ENCODE measurements at regions not wholly inside any gene's neighbourhood (a gene's known extent, or its start where the extent isn't known, plus 50 kb on each side); places are given as distances from the start of the nearest gene placed in this dataset.

GRCh38 chr3:107925851-107926250 is 165.0 kb downstream of the CD47 start:
- H3K9me2 ChIP-seq = no peaks in the 10 kb centered on the region
- no peaks in the 10 kb centered on the region for H3K27me3 ChIP-seq (ENCODE audit: insufficient read depth)
- H3K27ac ChIP-seq (ENCODE audit: low read depth in 2 of 2, low read length in 1 of 2) = no peak overlapping the region
- H2AFZ ChIP-seq (ENCODE audit: low read depth) = no peak overlapping the region
- H3K79me2 ChIP-seq (ENCODE audit: insufficient read depth) = no peaks in the 10 kb centered on the region
- no peak for TF ChIP-seq FOSL2 (IDR thresholded peaks at IDR 0.05; ENCODE audit: borderline replicate concordance, low read depth)
- TF ChIP-seq MEF2A (IDR thresholded peaks at IDR 0.05; ENCODE audit: borderline replicate concordance, low read depth) = no peak
- no peak for TF ChIP-seq RAD21 (IDR thresholded peaks at IDR 0.05; ENCODE audit: low read length)
- TF ChIP-seq RXRA (IDR thresholded peaks at IDR 0.05; ENCODE audit: borderline replicate concordance, low read depth) = no peak
- TF ChIP-seq USF2 (IDR thresholded peaks at IDR 0.05; ENCODE audit: borderline replicate concordance, low read depth, low read length) = no peak
- no peak for TF ChIP-seq REST (IDR thresholded peaks at IDR 0.05; ENCODE audit: low read depth, low read length)
- DNase-seq = no peak
- ChIA-PET CTCF (interaction anchor here (0.8 to 3.9 kb wide), 13 partner anchors 9 to 691 kb away, joined by 3 to 25 read pairs (median 4); no protein-coding TSS in a partner anchor), POLR2A (no interaction called here)
- H3K4me3 ChIP-seq (ENCODE audit: low read depth in 2 of 2, low read length in 1 of 2) = no peak overlapping the region
- no peaks in the 10 kb centered on the region for H4K20me1 ChIP-seq (ENCODE audit: insufficient read depth)
- H3K9me3 ChIP-seq = no peaks in the 10 kb centered on the region
- H3K36me3 ChIP-seq (replicated peaks in 1 of 2; ENCODE audit: control insufficient read depth in 1 of 2, insufficient read depth in 2 of 2, low read length in 1 of 2) = no peaks in the 10 kb centered on the region
- no peak overlapping the region for H3K4me2 ChIP-seq
- no peaks in the 10 kb centered on the region for H3F3A ChIP-seq (replicated peaks; ENCODE audit: insufficient read depth)
- WGBS (ENCODE audit: low lambda C conversion rate) = 81% methylated on average over 5 of the region's 5 CpGs
- H3K9ac ChIP-seq = no peak overlapping the region
- H3K4me1 ChIP-seq (ENCODE audit: control insufficient read depth in 1 of 2, insufficient read depth in 2 of 2, low read depth in 1 of 2, low read length in 1 of 2) = peaks cover 0 to 3% of the 10 kb centered on the region in 2 experiments; a peak in 1 of 4 replicates

- no peaks in the 10 kb centered on the region for H3K9me3 ChIP-seq
- CTCF ChIA-PET = interaction anchor here (0.6 kb wide), 1 partner anchor 233 kb away, joined by 3 read pairs; no protein-coding TSS in a partner anchor
- no peaks in the 10 kb centered on the region for H3K79me2 ChIP-seq (ENCODE audit: insufficient read depth)
- no peaks in the 10 kb centered on the region for H3F3A ChIP-seq (replicated peaks; ENCODE audit: insufficient read depth)
- no peak overlapping the region for H3K4me3 ChIP-seq (ENCODE audit: low read depth in 2 of 2, low read length in 1 of 2)
- 38% methylated on average over 1 of the region's 1 CpG for WGBS (ENCODE audit: low lambda C conversion rate)
- H4K20me1 ChIP-seq (ENCODE audit: insufficient read depth) = no peaks in the 10 kb centered on the region
- no peaks in the 10 kb centered on the region for H3K27me3 ChIP-seq (ENCODE audit: insufficient read depth)
- TF ChIP-seq POLR2AphosphoS5 (IDR thresholded peaks at IDR 0.05; ENCODE audit: low read depth, low read length) = no peak
- TF ChIP-seq RAD21 (IDR thresholded peaks at IDR 0.05; ENCODE audit: low read length) = no peak
- TF ChIP-seq USF1 (IDR thresholded peaks at IDR 0.05; ENCODE audit: borderline replicate concordance, low read depth) = no peak
- no peak for TF ChIP-seq FOXJ3 (CRISPR knock-in tag; IDR thresholded peaks at IDR 0.05)
- TF ChIP-seq YY1 (IDR thresholded peaks at IDR 0.05; ENCODE audit: low read depth) = no peak
- no peak for TF ChIP-seq FOSL2 (IDR thresholded peaks at IDR 0.05; ENCODE audit: borderline replicate concordance, low read depth)
- no peak for TF ChIP-seq SMC3 (IDR thresholded peaks at IDR 0.05; ENCODE audit: low read depth, low read length)
- TF ChIP-seq USF2 (IDR thresholded peaks at IDR 0.05; ENCODE audit: borderline replicate concordance, low read depth, low read length) = no peak
- no peak for TF ChIP-seq IRF3 (IDR thresholded peaks at IDR 0.05; ENCODE audit: low read depth, low read length)
- TF ChIP-seq GATA2 (CRISPR knock-in tag; IDR thresholded peaks at IDR 0.05) = no peak
- no peak for TF ChIP-seq EZH2phosphoT487 (IDR thresholded peaks at IDR 0.05; ENCODE audit: borderline replicate concordance, low read depth)
- TF ChIP-seq JUND (IDR thresholded peaks at IDR 0.05) = no peak
- no peak for TF ChIP-seq FOXM1 (IDR thresholded peaks at IDR 0.05; ENCODE audit: low read depth)
- TF ChIP-seq ZBTB33 (IDR thresholded peaks at IDR 0.05; ENCODE audit: borderline replicate concordance, low read depth) = no peak
- no peaks in the 10 kb centered on the region for H3K36me3 ChIP-seq (replicated peaks in 1 of 2; ENCODE audit: control insufficient read depth in 1 of 2, insufficient read depth in 2 of 2, low read length in 1 of 2)
- no peak for DNase-seq
- H3K9me2 ChIP-seq = no peaks in the 10 kb centered on the region
- no peak overlapping the region for H3K4me2 ChIP-seq
- H3K27ac ChIP-seq (ENCODE audit: low read depth in 2 of 2, low read length in 1 of 2) = no peak overlapping the region
- H2AFZ ChIP-seq (ENCODE audit: low read depth) = no peak overlapping the region
- H3K9ac ChIP-seq = no peak overlapping the region
- POLR2A ChIA-PET = no interaction called here
- no peaks in the 10 kb centered on the region for H3K4me1 ChIP-seq (ENCODE audit: control insufficient read depth in 1 of 2, insufficient read depth in 2 of 2, low read depth in 1 of 2, low read length in 1 of 2)
These were observed 169.8 kb downstream of the CD47 start for GRCh38 chr3:107921038-107921437.

Data from SK-N-SH (cell line).